HepG2 (cell line): ENCODE measurements at regions not wholly inside any gene's neighbourhood (a gene's known extent, or its start where the extent isn't known, plus 50 kb on each side); places are given as distances from the start of the nearest gene placed in this dataset.

Experiments
- ARNTL ChIP-seq: sonication (generic); formaldehyde crosslinking; IDR thresholded peaks from 2 replicates; pipeline ENCODE4 v1.4.0; 2020; ENCODE audit warnings: mild to moderate bottlenecking, missing genetic modification reagents
- DNMT3B ChIP-seq: conservative IDR thresholded peaks from 2 replicates; pipeline ENCODE4 v1.6.1; 2016; ENCODE audit warnings: missing biosample characterization, control low read depth
- IKZF4 ChIP-seq: sonication (generic); formaldehyde crosslinking; IDR thresholded peaks from 2 replicates; pipeline ENCODE4 v1.5.1; 2020; ENCODE audit warnings: borderline replicate concordance, mild to moderate bottlenecking, low read depth, missing genetic modification reagents; ENCODE audit errors: not compliant biosample characterization
- KLF16 ChIP-seq, 2 experiments: sonication (generic) in 1 of 2; formaldehyde crosslinking in 1 of 2; IDR thresholded peaks; 2 replicates each; pipeline versions ENCODE4 v1.6.1 to v1.8.0; 2016 to 2023; ENCODE audit warnings: missing genetic modification reagents in 2 of 2, missing compliant biosample characterization in 1 of 2
- NCOA1 ChIP-seq: sonication (generic); formaldehyde crosslinking; IDR thresholded peaks from 2 replicates; pipeline ENCODE4 v1.9.0; 2021; ENCODE audit warnings: missing genetic modification reagents
- NFKB2 ChIP-seq: sonication (generic); formaldehyde crosslinking; IDR thresholded peaks from 2 replicates; pipeline ENCODE4 v1.4.0; 2020; ENCODE audit warnings: missing genetic modification reagents, borderline replicate concordance
- PITX1 ChIP-seq: sonication (generic); formaldehyde crosslinking; IDR thresholded peaks from 2 replicates; pipeline ENCODE4 v1.5.1; 2020; ENCODE audit warnings: mild to moderate bottlenecking, missing genetic modification reagents
- RCOR2 ChIP-seq: IDR thresholded peaks from 2 replicates; pipeline ENCODE4 v1.6.1; 2016; ENCODE audit warnings: missing biosample characterization, missing genetic modification reagents
- SIX1 ChIP-seq: sonication (generic); formaldehyde crosslinking; IDR thresholded peaks from 2 replicates; pipeline ENCODE4 v1.4.0; 2020; ENCODE audit warnings: missing genetic modification reagents, borderline replicate concordance
- TBP ChIP-seq: sonication (generic); formaldehyde crosslinking; IDR thresholded peaks from 2 replicates; pipeline ENCODE4 v1.5.0; 2020; ENCODE audit warnings: missing genetic modification reagents
- TEAD2 ChIP-seq: sonication (generic); formaldehyde crosslinking; IDR thresholded peaks from 2 replicates; pipeline ENCODE4 v1.9.0; 2021; ENCODE audit warnings: missing genetic modification reagents
- ZFX ChIP-seq: sonication (generic); formaldehyde crosslinking; IDR thresholded peaks from 2 replicates; pipeline ENCODE4 v1.4.0; 2020; ENCODE audit warnings: mild to moderate bottlenecking, low read depth, missing genetic modification reagents, moderate library complexity
- ZNF10 ChIP-seq: sonication (generic); formaldehyde crosslinking; IDR thresholded peaks from 2 replicates; pipeline ENCODE4 v1.4.0; 2020; ENCODE audit warnings: mild to moderate bottlenecking, low read depth, missing genetic modification reagents, borderline replicate concordance
- ZNF264 ChIP-seq: sonication (generic); formaldehyde crosslinking; IDR thresholded peaks from 2 replicates; pipeline ENCODE4 v1.4.0; 2020; ENCODE audit warnings: missing genetic modification reagents
- ZNF317 ChIP-seq: sonication (generic); formaldehyde crosslinking; IDR thresholded peaks from 2 replicates; pipeline ENCODE4 v1.5.0; 2020; ENCODE audit warnings: mild to moderate bottlenecking, missing genetic modification reagents
- ZNF878 ChIP-seq: sonication (generic); formaldehyde crosslinking; IDR thresholded peaks from 2 replicates; pipeline ENCODE4 v1.8.1; 2023; ENCODE audit warnings: mild to moderate bottlenecking, missing genetic modification reagents, moderate library complexity
- TF ChIP-seq, protein P1 (sequence below): IDR thresholded peaks from 2 replicates; pipeline ENCODE4 v1.6.1; 2016; ENCODE audit warnings: low read depth, missing genetic modification reagents, missing compliant biosample characterization
- TF ChIP-seq, protein P2 (sequence below): sonication (generic); formaldehyde crosslinking; IDR thresholded peaks from 2 replicates; pipeline ENCODE4 v1.4.0; 2020; ENCODE audit warnings: mild to moderate bottlenecking, missing genetic modification reagents
- TF ChIP-seq, protein P3 (sequence below): sonication (generic); formaldehyde crosslinking; conservative IDR thresholded peaks from 2 replicates; pipeline ENCODE4 v1.4.0; 2020; ENCODE audit warnings: missing genetic modification reagents

DNA sequence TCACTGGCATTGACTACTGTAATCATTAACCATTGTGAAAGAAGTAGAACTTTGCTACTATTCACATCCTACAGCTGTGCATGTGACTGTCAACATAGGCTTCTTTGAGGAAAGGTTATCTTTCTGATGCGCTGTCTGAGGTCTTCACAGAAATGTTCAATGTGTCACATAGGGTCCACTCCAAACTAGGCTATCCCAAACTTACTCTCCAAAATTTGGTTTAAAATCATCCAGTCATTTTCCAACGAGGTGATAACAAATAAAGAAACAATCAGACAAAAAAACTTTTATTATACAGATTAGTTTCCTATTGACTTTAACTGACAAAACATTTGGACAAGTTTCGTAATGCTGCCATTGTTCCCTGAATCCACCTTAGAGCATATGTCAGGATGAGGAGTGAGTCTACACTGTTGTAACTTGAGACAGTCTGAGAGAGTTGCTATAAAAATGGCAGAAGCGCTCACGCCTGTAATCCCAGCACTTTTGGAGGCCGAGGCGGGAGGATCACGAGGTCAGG, 511.6 kb downstream of the PLOD2 start (continued):
- TF ChIP-seq, protein P1, sequence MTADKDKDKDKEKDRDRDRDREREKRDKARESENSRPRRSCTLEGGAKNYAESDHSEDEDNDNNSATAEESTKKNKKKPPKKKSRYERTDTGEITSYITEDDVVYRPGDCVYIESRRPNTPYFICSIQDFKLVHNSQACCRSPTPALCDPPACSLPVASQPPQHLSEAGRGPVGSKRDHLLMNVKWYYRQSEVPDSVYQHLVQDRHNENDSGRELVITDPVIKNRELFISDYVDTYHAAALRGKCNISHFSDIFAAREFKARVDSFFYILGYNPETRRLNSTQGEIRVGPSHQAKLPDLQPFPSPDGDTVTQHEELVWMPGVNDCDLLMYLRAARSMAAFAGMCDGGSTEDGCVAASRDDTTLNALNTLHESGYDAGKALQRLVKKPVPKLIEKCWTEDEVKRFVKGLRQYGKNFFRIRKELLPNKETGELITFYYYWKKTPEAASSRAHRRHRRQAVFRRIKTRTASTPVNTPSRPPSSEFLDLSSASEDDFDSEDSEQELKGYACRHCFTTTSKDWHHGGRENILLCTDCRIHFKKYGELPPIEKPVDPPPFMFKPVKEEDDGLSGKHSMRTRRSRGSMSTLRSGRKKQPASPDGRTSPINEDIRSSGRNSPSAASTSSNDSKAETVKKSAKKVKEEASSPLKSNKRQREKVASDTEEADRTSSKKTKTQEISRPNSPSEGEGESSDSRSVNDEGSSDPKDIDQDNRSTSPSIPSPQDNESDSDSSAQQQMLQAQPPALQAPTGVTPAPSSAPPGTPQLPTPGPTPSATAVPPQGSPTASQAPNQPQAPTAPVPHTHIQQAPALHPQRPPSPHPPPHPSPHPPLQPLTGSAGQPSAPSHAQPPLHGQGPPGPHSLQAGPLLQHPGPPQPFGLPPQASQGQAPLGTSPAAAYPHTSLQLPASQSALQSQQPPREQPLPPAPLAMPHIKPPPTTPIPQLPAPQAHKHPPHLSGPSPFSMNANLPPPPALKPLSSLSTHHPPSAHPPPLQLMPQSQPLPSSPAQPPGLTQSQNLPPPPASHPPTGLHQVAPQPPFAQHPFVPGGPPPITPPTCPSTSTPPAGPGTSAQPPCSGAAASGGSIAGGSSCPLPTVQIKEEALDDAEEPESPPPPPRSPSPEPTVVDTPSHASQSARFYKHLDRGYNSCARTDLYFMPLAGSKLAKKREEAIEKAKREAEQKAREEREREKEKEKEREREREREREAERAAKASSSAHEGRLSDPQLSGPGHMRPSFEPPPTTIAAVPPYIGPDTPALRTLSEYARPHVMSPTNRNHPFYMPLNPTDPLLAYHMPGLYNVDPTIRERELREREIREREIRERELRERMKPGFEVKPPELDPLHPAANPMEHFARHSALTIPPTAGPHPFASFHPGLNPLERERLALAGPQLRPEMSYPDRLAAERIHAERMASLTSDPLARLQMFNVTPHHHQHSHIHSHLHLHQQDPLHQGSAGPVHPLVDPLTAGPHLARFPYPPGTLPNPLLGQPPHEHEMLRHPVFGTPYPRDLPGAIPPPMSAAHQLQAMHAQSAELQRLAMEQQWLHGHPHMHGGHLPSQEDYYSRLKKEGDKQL = no peak
- TF ChIP-seq DNMT3B (CRISPR knock-in tag) = no peak
- no peak for TF ChIP-seq ZNF10 (CRISPR knock-in tag)
- TF ChIP-seq, protein P2, sequence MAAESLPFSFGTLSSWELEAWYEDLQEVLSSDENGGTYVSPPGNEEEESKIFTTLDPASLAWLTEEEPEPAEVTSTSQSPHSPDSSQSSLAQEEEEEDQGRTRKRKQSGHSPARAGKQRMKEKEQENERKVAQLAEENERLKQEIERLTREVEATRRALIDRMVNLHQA = no peak
- no peak for TF ChIP-seq NCOA1 (CRISPR knock-in tag)
- TF ChIP-seq RCOR2 (CRISPR knock-in tag) = peak; percentile 24; the same call in 1 of the 2 replicates
- TF ChIP-seq IKZF4 = no peak
- no peak for TF ChIP-seq ZNF317 (CRISPR knock-in tag)
- peak in 1 of 2 experiments; percentile 30; a peak in 1 of 4 replicates for TF ChIP-seq KLF16 (CRISPR knock-in tag; IDR thresholded peaks at IDR 0.05)
- TF ChIP-seq ZNF878 (CRISPR knock-in tag) = 0 out of 2 replicates have a peak, but pooled peaks have one; percentile 32
- TF ChIP-seq TEAD2 (CRISPR knock-in tag) = no peak
- TF ChIP-seq ZNF264 (CRISPR knock-in tag) = peak; percentile 49; the same call in 1 of the 2 replicates
- TF ChIP-seq, protein P3, sequence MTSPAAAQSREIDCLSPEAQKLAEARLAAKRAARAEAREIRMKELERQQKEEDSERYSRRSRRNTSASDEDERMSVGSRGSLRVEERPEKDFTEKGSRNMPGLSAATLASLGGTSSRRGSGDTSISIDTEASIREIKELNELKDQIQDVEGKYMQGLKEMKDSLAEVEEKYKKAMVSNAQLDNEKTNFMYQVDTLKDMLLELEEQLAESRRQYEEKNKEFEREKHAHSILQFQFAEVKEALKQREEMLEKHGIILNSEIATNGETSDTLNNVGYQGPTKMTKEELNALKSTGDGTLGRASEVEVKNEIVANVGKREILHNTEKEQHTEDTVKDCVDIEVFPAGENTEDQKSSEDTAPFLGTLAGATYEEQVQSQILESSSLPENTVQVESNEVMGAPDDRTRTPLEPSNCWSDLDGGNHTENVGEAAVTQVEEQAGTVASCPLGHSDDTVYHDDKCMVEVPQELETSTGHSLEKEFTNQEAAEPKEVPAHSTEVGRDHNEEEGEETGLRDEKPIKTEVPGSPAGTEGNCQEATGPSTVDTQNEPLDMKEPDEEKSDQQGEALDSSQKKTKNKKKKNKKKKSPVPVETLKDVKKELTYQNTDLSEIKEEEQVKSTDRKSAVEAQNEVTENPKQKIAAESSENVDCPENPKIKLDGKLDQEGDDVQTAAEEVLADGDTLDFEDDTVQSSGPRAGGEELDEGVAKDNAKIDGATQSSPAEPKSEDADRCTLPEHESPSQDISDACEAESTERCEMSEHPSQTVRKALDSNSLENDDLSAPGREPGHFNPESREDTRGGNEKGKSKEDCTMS (CRISPR knock-in tag) = no peak
- TF ChIP-seq ARNTL (CRISPR knock-in tag) = no peak
- TF ChIP-seq SIX1 (CRISPR knock-in tag) = peak; percentile 86
- no peak for TF ChIP-seq ZFX
- TF ChIP-seq PITX1 (CRISPR knock-in tag) = peak; percentile 51; the same call in 1 of the 2 replicates
- TF ChIP-seq NFKB2 = no peak
- TF ChIP-seq TBP (CRISPR knock-in tag) = no peak
